Tibial nerve (tissue), 4 donors: ENCODE measurements at regions not wholly inside any gene's neighbourhood (a gene's known extent, or its start where the extent isn't known, plus 50 kb on each side); places are given as distances from the start of the nearest gene placed in this dataset.

Experiments
- EP300 ChIP-seq, 2 donors: sonication (generic); formaldehyde crosslinking; IDR thresholded peaks; one replicate each; pipeline ENCODE4 v1.6.1; 2017; ENCODE audit warnings: antibody characterized with exemption in 2 of 2, mild to moderate bottlenecking in 1 of 2
- POLR2A ChIP-seq, 2 donors: fragments of 450-650 bp; IDR thresholded peaks; one replicate each; pipeline ENCODE4 v1.6.1; 2017; ENCODE audit warnings: antibody characterized with exemption in 2 of 2, mild to moderate bottlenecking in 2 of 2, moderate library complexity in 2 of 2
- TF ChIP-seq, protein P1 (sequence below), 5 experiments: fragments of 200-600 bp in 3 of 5; fragments of 450-650 bp in 2 of 5; sonication (generic) in 3 of 5; IDR thresholded peaks; one replicate each; pipeline ENCODE4 v1.5.1; 2016 to 2019; ENCODE audit warnings: antibody characterized with exemption in 5 of 5, mild to moderate bottlenecking in 3 of 5, moderate library complexity in 2 of 5

DNA sequence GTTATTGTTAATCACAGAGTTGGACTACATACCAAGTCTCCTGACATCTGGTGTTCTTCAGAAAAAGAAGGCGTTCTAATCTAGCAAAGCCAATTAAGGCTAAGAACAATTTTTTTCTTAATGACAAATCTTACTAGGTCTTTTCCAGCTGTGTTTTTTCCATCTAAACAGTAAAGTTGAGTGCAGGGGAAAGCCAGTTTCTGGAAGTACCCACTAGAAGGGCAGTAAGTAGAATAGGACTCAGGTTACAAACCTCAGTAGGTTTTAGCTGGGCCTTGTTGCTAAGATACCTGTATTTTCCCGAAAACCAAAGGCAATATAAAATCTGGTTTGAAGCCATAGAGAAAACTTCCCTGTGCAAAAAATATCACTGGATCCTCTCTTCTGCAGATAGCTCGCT, 351.9 kb downstream of the ETS1 start:
- TF ChIP-seq, protein P1, sequence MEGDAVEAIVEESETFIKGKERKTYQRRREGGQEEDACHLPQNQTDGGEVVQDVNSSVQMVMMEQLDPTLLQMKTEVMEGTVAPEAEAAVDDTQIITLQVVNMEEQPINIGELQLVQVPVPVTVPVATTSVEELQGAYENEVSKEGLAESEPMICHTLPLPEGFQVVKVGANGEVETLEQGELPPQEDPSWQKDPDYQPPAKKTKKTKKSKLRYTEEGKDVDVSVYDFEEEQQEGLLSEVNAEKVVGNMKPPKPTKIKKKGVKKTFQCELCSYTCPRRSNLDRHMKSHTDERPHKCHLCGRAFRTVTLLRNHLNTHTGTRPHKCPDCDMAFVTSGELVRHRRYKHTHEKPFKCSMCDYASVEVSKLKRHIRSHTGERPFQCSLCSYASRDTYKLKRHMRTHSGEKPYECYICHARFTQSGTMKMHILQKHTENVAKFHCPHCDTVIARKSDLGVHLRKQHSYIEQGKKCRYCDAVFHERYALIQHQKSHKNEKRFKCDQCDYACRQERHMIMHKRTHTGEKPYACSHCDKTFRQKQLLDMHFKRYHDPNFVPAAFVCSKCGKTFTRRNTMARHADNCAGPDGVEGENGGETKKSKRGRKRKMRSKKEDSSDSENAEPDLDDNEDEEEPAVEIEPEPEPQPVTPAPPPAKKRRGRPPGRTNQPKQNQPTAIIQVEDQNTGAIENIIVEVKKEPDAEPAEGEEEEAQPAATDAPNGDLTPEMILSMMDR (IDR thresholded peaks at IDR 0.05) = no peak
- TF ChIP-seq POLR2A (IDR thresholded peaks at IDR 0.05) (no peak), EP300 (IDR thresholded peaks at IDR 0.05) (no peak)
